Urinary bladder (tissue), 3 donors: ENCODE measurements at regions not wholly inside any gene's neighbourhood (a gene's known extent, or its start where the extent isn't known, plus 50 kb on each side); places are given as distances from the start of the nearest gene placed in this dataset.
"Not testable (repeated sequence)": the region's sequence is repeated elsewhere in the genome, so short reads cannot be mapped to it uniquely, and the experiment has no call there.

Experiments
- DNase-seq: peaks from one replicate; pipeline ENCODE4 v3.0.0-alpha.2; 2015; ENCODE audit errors: extremely low spot score
- H3K27ac ChIP-seq: one replicate; pipeline ENCODE4 v1.5.1; 2013; ENCODE audit warnings: low read depth, mild to moderate bottlenecking, moderate library complexity
- H3K36me3 ChIP-seq: one replicate; pipeline ENCODE4 v1.6.1; 2013; ENCODE audit warnings: mild to moderate bottlenecking, moderate library complexity; ENCODE audit not compliant: insufficient read depth
- H3K4me1 ChIP-seq: one replicate; pipeline ENCODE4 v1.6.1; 2013; ENCODE audit warnings: mild to moderate bottlenecking, moderate library complexity; ENCODE audit not compliant: insufficient read depth
- H3K4me3 ChIP-seq: one replicate; pipeline ENCODE4 v1.5.1; 2013; ENCODE audit warnings: low read depth, low read length
- WGBS: extraction: QIAGEN DNeasy Blood & Tissue Kit; methylation state at CpG from one replicate; pipeline ENCODE4 v1.1.7; 2013; 5-methylcytosine and 5-hydroxymethylcytosine counted together
- donor health status: healthy with polysubstance abuse.
- donor health status: healthy.

DNA sequence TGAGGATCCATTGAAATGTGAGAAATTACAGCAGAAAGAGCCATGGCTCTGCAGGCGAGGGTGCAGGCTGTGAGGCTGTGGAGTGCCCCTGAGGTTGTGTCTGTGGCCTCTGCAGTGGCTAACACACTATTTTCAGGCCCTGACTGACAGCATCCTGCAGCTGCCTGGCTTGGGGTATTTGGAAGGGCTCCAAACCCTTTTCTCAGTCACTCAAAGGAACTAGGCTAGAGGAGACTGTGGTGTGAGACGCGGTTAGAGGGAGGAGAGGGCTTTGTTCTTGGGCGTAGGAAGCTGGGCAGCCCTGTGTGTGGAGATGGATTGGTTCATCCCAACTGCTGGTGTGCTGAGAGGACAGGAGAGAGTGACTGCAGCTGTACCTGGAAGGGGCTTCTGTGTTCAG lies 134.9 kb downstream of the RAMP3 start:
- Histone ChIP-seq H3K36me3 (no peaks in the 10 kb centered on the region), H3K4me3 (no peak overlapping the region), H3K27ac (no peak overlapping the region), H3K4me1 (no peaks in the 10 kb centered on the region)
- 47% methylated on average over 4 of the region's 4 CpGs for WGBS
- DNase-seq = no peak

DNA sequence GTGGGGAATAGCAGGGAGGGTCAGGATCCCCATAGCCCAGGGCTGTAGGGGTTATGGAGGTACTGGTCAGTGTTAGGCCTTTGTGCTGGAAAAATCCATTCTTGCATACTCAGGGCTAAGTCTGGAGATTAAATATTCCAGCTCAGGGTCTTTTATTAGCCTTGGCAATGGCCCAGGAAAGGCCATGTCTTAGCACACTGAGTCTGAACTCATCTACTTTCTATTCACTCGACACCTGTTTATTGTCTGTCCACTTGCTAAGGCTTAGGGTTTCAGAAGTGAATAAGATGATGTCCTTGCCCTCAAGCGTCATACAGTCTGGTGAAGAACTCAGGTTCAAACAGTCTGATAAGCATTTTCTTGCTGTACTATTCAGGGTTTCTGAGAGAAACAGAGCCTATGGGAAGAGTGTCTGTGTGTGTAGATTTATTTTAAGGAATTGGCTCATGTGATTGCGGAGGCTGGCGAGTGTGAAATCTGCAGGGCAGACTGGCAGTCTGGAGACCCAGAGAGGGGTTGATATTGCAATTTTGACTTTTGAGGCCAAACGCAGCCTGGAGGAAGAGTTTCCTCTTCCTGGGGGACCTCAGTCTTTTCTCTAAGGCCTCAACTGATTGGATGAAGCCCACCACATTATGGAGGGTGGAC lies 135.8 kb downstream of the RAMP3 start:
- H3K4me3 ChIP-seq = no peak overlapping the region
- 82% methylated on average over 5 of the region's 5 CpGs for WGBS
- no peaks in the 10 kb centered on the region for H3K36me3 ChIP-seq
- H3K27ac ChIP-seq = no peak overlapping the region
- H3K4me1 ChIP-seq = no peaks in the 10 kb centered on the region
- DNase-seq = no peak

- H3K4me3 ChIP-seq = no peak overlapping the region
- no peak for DNase-seq
- H3K27ac ChIP-seq = no peak overlapping the region
- H3K36me3 ChIP-seq = no peaks in the 10 kb centered on the region
- no peaks in the 10 kb centered on the region for H3K4me1 ChIP-seq
- 79% methylated on average over 4 of the region's 4 CpGs for WGBS
These were observed 137.0 kb downstream of the RAMP3 start for GRCh38 chr7:45294559-45294958.

DNA sequence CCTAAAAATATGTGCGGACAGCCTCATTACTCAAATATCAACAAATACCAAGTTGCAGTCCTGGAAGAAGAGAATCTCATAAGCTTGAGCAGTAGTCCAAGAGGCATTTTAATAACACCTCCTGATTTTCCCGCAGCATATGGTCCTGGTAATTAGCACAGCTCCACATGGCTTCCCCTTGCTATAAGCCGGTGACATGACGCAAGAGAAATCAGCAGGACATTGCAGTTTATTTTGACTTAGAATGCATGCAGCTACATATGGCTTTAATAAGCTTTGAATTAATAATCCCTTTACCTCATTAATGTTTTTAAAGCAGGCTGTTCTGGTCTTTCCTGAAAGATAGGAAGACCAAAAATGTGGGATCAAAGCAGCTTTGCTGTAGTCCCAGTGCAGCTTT lies 137.6 kb downstream of the RAMP3 start:
- no peak overlapping the region for H3K4me3 ChIP-seq
- H3K4me1 ChIP-seq = no peaks in the 10 kb centered on the region
- H3K36me3 ChIP-seq = no peaks in the 10 kb centered on the region
- no peak for DNase-seq
- 83% methylated on average over 4 of the region's 4 CpGs for WGBS
- no peak overlapping the region for H3K27ac ChIP-seq

- H3K4me1 ChIP-seq = no peaks in the 10 kb centered on the region
- DNase-seq = no peak
- no peak overlapping the region for H3K27ac ChIP-seq
- H3K4me3 ChIP-seq = no peak overlapping the region
- no peaks in the 10 kb centered on the region for H3K36me3 ChIP-seq
These were observed 139.2 kb downstream of the RAMP3 start for GRCh38 chr7:45296748-45297147.

- Histone ChIP-seq H3K4me3 (no peak overlapping the region), H3K4me1 (no peaks in the 10 kb centered on the region), H3K36me3 (no peaks in the 10 kb centered on the region), H3K27ac (no peak overlapping the region)
- WGBS = 63% methylated on average over 3 of the region's 3 CpGs
- DNase-seq = no peak
These were observed 149.2 kb downstream of the RAMP3 start for GRCh38 chr7:45306752-45307305.

- Histone ChIP-seq H3K4me3 (no peak overlapping the region), H3K27ac (no peak overlapping the region), H3K4me1 (no peaks in the 10 kb centered on the region), H3K36me3 (no peaks in the 10 kb centered on the region)
- WGBS = 88% methylated on average over 5 of the region's 5 CpGs
- DNase-seq = no peak
These were observed 154.0 kb downstream of the RAMP3 start for GRCh38 chr7:45311597-45311996.

DNA sequence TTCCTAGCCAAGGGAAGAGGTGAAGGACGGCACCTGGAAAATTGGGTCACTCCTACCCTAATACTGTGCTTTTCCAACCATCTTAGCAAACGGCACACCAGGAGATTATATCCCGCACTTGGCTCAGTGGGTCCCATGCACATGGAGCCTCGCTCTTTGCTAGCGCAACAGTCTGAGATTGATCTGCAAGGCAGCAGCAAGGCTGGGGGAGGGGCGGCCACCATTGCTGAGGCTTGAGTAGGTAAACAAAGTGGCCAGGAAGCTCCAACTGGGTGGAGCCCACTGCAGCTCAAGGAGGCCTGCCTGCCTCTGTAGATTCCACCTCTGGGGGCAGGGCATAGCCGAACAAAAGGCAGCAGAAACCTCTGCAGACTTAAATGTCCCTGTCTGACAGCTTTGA lies 157.9 kb downstream of the RAMP3 start:
- 88% methylated on average over 7 of the region's 7 CpGs for WGBS
- not testable (repeated sequence) for DNase-seq, H3K4me1 ChIP-seq, H3K4me3 ChIP-seq, H3K27ac ChIP-seq, H3K36me3 ChIP-seq

DNA sequence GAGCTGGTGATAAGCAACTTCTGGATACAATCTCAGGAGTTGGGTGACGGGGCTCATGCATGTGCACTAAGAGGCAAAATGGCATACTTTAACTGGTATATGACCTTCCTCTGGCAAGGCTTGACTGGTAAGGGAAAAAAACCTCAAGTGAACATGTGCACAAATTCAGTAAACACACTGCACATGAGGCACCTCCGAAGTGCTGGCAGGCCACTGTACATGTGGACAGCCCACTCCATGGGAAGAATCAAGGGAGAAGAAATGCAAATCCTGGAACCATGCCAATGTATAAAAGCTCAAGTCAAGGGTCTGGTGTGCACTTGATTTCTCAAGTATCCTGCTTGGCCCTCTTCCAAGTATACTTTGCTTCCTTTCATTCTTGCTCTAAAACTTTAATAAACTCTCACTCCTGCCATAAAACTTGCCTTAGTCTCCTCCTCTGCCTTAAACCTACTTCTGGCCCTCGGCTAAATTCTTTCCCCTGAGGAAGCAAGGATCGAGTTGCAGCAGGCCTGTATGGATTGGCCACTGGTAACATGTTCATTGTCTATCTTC lies 167.2 kb downstream of the RAMP3 start:
- Histone ChIP-seq H3K4me1 (no peaks in the 10 kb centered on the region), H3K4me3 (no peak overlapping the region), H3K27ac (no peak overlapping the region), H3K36me3 (no peaks in the 10 kb centered on the region)
- WGBS = 36% methylated on average over 4 of the region's 4 CpGs
- no peak for DNase-seq

- Histone ChIP-seq H3K36me3 (no peaks in the 10 kb centered on the region), H3K27ac (no peak overlapping the region), H3K4me3 (no peak overlapping the region), H3K4me1 (no peaks in the 10 kb centered on the region)
- DNase-seq = no peak
- WGBS = 88% methylated on average over 3 of the region's 3 CpGs
These were observed 167.8 kb downstream of the RAMP3 start for GRCh38 chr7:45325378-45325777.

GRCh38 chr7:45328403-45328981 lies 170.9 kb downstream of the RAMP3 start:
- H3K4me1 ChIP-seq = no peaks in the 10 kb centered on the region
- WGBS = 76% methylated on average over 5 of the region's 5 CpGs

GRCh38 chr7:45331563-45331962 lies 174.0 kb downstream of the RAMP3 start:
- Histone ChIP-seq H3K36me3 (no peaks in the 10 kb centered on the region), H3K4me1 (no peaks in the 10 kb centered on the region), H3K4me3 (no peak overlapping the region), H3K27ac (no peak overlapping the region)
- DNase-seq = no peak
- WGBS = 97% methylated on average over 1 of the region's 1 CpG

More at GRCh38 chr7:45328403-45328981, 170.9 kb downstream of the RAMP3 start:
- Histone ChIP-seq H3K4me3 (no peak overlapping the region), H3K27ac (no peak overlapping the region), H3K36me3 (no peaks in the 10 kb centered on the region)
- DNase-seq = no peak

DNA sequence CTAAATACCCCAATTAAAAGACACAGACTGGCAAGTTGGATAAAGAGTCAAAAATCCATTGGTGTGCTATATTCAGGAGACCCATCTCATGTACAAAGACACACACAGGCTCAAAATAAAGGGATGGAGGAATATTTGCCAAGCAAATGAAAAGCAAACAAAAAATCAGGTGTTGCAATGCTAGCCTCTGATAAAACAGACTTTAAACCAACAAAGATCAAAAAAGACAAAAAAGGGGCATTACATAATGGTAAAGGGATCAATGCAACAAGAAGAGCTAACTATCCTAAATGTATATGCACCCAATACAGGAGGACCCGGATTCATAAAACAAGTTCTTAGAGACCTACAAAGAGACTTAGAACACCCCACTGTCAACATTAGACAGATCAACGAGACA lies 177.4 kb downstream of the RAMP3 start:
- DNase-seq, H3K27ac ChIP-seq, H3K4me3 ChIP-seq, H3K36me3 ChIP-seq, H3K4me1 ChIP-seq: not testable (repeated sequence)
- 90% methylated on average over 2 of the region's 2 CpGs for WGBS

- no peak for DNase-seq
- 60% methylated on average over 5 of the region's 5 CpGs for whole genome bisulfite sequencing
- H3K27ac ChIP-seq = no peak overlapping the region
- no peaks in the 10 kb centered on the region for H3K4me1 ChIP-seq
- no peak overlapping the region for H3K4me3 ChIP-seq
- no peaks in the 10 kb centered on the region for H3K36me3 ChIP-seq
These were observed 184.6 kb downstream of the RAMP3 start for GRCh38 chr7:45342236-45342635.
